ENCODE measurements at regions not wholly inside any gene's neighbourhood (a gene's known extent, or its start where the extent isn't known, plus 50 kb on each side); places are given as distances from the start of the nearest gene placed in this dataset.

GRCh38 chr2:150276737-150277136, 210.7 kb downstream of the RND3 start:
- TF ChIP-seq CTCF (IDR thresholded peaks at IDR 0.05) (no peak), POLR2A (IDR thresholded peaks at IDR 0.05) (no peak)
